ENCODE measurements at regions not wholly inside any gene's neighbourhood (a gene's known extent, or its start where the extent isn't known, plus 50 kb on each side); places are given as distances from the start of the nearest gene placed in this dataset.
A peak's percentile ranks its signal among the peaks of the same experiment; 100 is the strongest.
"Not testable (repeated sequence)": the region's sequence is repeated elsewhere in the genome, so short reads cannot be mapped to it uniquely, and the experiment has no call there.

GRCh38 chr1:56094168-56094567, 485.2 kb downstream of the PLPP3 start:
- no peaks in the 10 kb centered on the region for H3K4me1 ChIP-seq (ENCODE audit: control insufficient read depth, insufficient read depth, low read length)
- no peak overlapping the region for H3K9ac ChIP-seq (ENCODE audit: extremely low read depth, low read length, poor library complexity, severe bottlenecking)
- TF ChIP-seq CTCF (conservative IDR thresholded peaks at IDR 0.05), result no peak
- 90 to 100% methylated on average over 2 to 3 of the region's 3 CpGs for WGBS, 2 experiments (ENCODE audit: insufficient coverage in 1 of 2, insufficient read length in 1 of 2)
- H3K4me3 ChIP-seq (ENCODE audit: low read length), result no peak overlapping the region
- Mint-ChIP-seq H3K27me3 (ENCODE audit: insufficient read depth) (no peaks in the 10 kb centered on the region), H3K27ac (no peak overlapping the region), H3K36me3 (ENCODE audit: low read depth) (no peaks in the 10 kb centered on the region), H3K4me1 (no peaks in the 10 kb centered on the region), H3K4me3 (no peak overlapping the region), H3K9me3 (peaks cover 8% of the 10 kb centered on the region)
- no peaks in the 10 kb centered on the region for H3K36me3 ChIP-seq (ENCODE audit: control insufficient read depth, insufficient read depth, low read length)
- peaks cover 2% of the 10 kb centered on the region for H3K9me3 ChIP-seq (ENCODE audit: control insufficient read depth, low read length)
- H3K27ac ChIP-seq (ENCODE audit: low read depth, low read length), result no peak overlapping the region
- H3K27me3 ChIP-seq (ENCODE audit: control insufficient read depth, insufficient read depth, low read length, poor library complexity, severe bottlenecking), result no peaks in the 10 kb centered on the region
- DNase-seq, result no peak

- 85 to 90% methylated on average over 1 of the region's 2 CpGs for WGBS, 2 experiments (ENCODE audit: insufficient coverage in 1 of 2, insufficient read length in 1 of 2)
- Histone ChIP-seq H3K27me3 (ENCODE audit: control insufficient read depth, insufficient read depth, low read length, poor library complexity, severe bottlenecking) (no peaks in the 10 kb centered on the region), H3K4me1 (ENCODE audit: control insufficient read depth, insufficient read depth, low read length) (no peaks in the 10 kb centered on the region), H3K9me3 (ENCODE audit: control insufficient read depth, low read length) (peaks cover 14% of the 10 kb centered on the region), H3K27ac (ENCODE audit: low read depth, low read length) (no peak overlapping the region), H3K4me3 (ENCODE audit: low read length) (no peak overlapping the region), H3K9ac (ENCODE audit: extremely low read depth, low read length, poor library complexity, severe bottlenecking) (no peak overlapping the region), H3K36me3 (ENCODE audit: control insufficient read depth, insufficient read depth, low read length) (no peaks in the 10 kb centered on the region)
- no peak overlapping the region for H3K4me3 Mint-ChIP-seq
- DNase-seq, result no peak
- no peaks in the 10 kb centered on the region for H3K36me3 Mint-ChIP-seq (ENCODE audit: low read depth)
- peaks cover 17% of the 10 kb centered on the region for H3K9me3 Mint-ChIP-seq
- no peaks in the 10 kb centered on the region for H3K27me3 Mint-ChIP-seq (ENCODE audit: insufficient read depth)
- no peak overlapping the region for H3K27ac Mint-ChIP-seq
- TF ChIP-seq CTCF (conservative IDR thresholded peaks at IDR 0.05), result no peak
- no peaks in the 10 kb centered on the region for H3K4me1 Mint-ChIP-seq
These were observed 486.4 kb downstream of the PLPP3 start for GRCh38 chr1:56092684-56093570.

DNA sequence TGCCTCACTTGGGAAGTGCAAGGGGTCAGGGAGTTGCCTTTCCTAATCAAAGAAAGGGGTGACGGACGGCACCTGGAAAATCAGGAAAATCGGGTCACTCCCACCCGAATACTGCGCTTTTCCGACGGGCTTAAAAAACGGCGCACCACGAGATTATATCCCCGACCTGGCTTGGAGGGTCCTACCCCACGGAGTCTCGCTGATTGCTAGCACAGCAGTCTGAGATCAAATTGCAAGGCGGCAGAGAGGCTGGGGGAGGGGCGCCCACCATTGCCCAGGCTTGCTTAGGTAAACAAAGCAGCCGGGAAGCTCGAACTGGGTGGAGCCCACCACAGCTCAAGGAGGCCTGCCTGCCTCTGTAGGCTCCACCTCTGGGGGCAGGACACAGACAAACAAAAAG, 489.5 kb downstream of the PLPP3 start:
- peaks cover 21% of the 10 kb centered on the region for H3K9me3 Mint-ChIP-seq
- H3K27ac ChIP-seq (ENCODE audit: low read depth, low read length); H3K4me3 ChIP-seq (ENCODE audit: low read length); H3K36me3 ChIP-seq (ENCODE audit: control insufficient read depth, insufficient read depth, low read length); H3K9ac ChIP-seq (ENCODE audit: extremely low read depth, low read length, poor library complexity, severe bottlenecking); H3K4me1 Mint-ChIP-seq; H3K27me3 Mint-ChIP-seq (ENCODE audit: insufficient read depth); H3K36me3 Mint-ChIP-seq (ENCODE audit: low read depth); H3K27me3 ChIP-seq (ENCODE audit: control insufficient read depth, insufficient read depth, low read length, poor library complexity, severe bottlenecking); H3K4me3 Mint-ChIP-seq; H3K4me1 ChIP-seq (ENCODE audit: control insufficient read depth, insufficient read depth, low read length); H3K27ac Mint-ChIP-seq: not testable (repeated sequence)
- DNase-seq, result peak; percentile 64
- H3K9me3 ChIP-seq (ENCODE audit: control insufficient read depth, low read length), result peaks cover 19% of the 10 kb centered on the region
- WGBS, 2 experiments (ENCODE audit: insufficient coverage in 1 of 2, insufficient read length in 1 of 2), result 78 to 80% methylated on average over 11 to 15 of the region's 17 CpGs

Measured in endodermal cell (in vitro differentiated cells).